ENCODE measurements at regions not wholly inside any gene's neighbourhood (a gene's known extent, or its start where the extent isn't known, plus 50 kb on each side); places are given as distances from the start of the nearest gene placed in this dataset.

DNA sequence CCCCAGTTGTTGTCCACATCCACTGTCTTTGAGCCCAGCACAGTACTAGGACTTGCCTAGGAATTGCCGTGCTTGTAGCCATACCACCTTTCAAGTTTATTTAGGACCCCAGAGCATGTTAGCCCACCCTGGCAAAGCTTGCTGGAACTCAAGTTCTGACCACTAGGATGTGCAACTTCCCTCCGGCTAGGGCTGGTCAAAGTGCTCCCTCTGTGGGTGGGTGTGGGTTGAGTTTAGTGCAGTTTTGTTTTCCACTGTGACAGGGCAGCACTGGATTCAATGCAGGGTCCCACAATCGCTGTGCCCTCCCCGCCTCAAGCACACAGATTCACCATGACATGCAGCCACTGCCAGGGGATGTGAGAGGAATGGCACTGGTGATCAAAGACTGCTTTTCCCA lies 96.0 kb downstream of the RASGEF1B start:
- Histone ChIP-seq H3K4me3 (ENCODE audit: low read length) (no peak overlapping the region), H3K9ac (ENCODE audit: low read length) (no peak overlapping the region), H3K4me1 (ENCODE audit: control insufficient read depth, insufficient read depth, low read length) (peaks cover 32% of the 10 kb centered on the region), H3K9me3 (ENCODE audit: control insufficient read depth, low read length) (no peaks in the 10 kb centered on the region), H3K27me3 (replicated peaks; ENCODE audit: control insufficient read depth, insufficient read depth, low read length) (no peaks in the 10 kb centered on the region), H3K36me3 (ENCODE audit: control insufficient read depth, insufficient read depth, low read length, severe bottlenecking) (no peaks in the 10 kb centered on the region)
- no peak for DNase-seq (ENCODE audit: low read depth)

DNA sequence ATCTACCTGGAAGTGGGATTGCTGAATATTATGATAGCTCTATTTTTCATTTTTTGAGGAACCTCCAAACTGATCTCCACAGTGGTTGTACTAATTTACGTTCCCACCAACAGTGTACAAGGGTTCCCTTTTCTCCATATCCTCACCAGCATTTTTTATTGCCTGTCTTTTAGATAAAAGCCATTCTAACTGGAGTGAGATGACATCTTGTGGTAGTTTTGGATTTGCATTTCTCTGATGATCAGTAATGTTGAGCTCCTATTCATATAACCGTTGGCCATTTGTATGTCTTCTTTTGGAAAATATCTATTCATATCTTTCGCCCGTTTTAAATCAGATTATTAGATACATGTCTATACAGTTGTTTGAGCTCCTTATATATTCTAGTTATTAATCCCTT lies 101.8 kb downstream of the RASGEF1B start:
- Histone ChIP-seq H3K4me1 (ENCODE audit: control insufficient read depth, insufficient read depth, low read length) (peaks cover 11% of the 10 kb centered on the region), H3K36me3 (ENCODE audit: control insufficient read depth, insufficient read depth, low read length, severe bottlenecking) (no peaks in the 10 kb centered on the region), H3K9me3 (ENCODE audit: control insufficient read depth, low read length) (no peaks in the 10 kb centered on the region), H3K27me3 (replicated peaks; ENCODE audit: control insufficient read depth, insufficient read depth, low read length) (no peaks in the 10 kb centered on the region), H3K9ac (ENCODE audit: low read length) (no peak overlapping the region), H3K4me3 (ENCODE audit: low read length) (no peak overlapping the region)
- DNase-seq (ENCODE audit: low read depth) = peak; percentile 34

DNA sequence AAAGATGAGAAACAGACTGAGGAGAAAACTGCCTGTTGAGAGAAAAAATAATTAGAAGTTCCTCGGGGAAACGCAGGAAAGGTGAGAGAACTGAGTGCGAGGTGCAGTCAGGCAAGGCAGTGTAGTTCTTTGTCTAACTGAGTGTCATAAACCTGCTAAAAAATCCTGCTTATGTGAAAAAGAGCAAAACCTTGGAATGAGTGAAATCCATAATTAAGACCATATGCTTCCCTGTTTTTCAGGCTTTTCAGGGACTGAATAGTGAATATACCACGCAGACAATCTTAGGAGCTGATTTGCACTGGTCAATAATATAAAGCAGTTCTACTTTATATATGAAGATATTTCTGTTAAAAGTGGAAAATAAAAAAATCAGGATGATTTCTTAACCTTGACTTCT lies 104.9 kb downstream of the RASGEF1B start:
- peak; percentile 55 for DNase-seq (ENCODE audit: low read depth)
- Histone ChIP-seq H3K4me1 (ENCODE audit: control insufficient read depth, insufficient read depth, low read length) (peaks cover 11% of the 10 kb centered on the region), H3K4me3 (ENCODE audit: low read length) (no peak overlapping the region), H3K9ac (ENCODE audit: low read length) (peak overlapping the region; percentile 5), H3K36me3 (ENCODE audit: control insufficient read depth, insufficient read depth, low read length, severe bottlenecking) (no peaks in the 10 kb centered on the region), H3K27me3 (replicated peaks; ENCODE audit: control insufficient read depth, insufficient read depth, low read length) (no peaks in the 10 kb centered on the region), H3K9me3 (ENCODE audit: control insufficient read depth, low read length) (no peaks in the 10 kb centered on the region)

DNA sequence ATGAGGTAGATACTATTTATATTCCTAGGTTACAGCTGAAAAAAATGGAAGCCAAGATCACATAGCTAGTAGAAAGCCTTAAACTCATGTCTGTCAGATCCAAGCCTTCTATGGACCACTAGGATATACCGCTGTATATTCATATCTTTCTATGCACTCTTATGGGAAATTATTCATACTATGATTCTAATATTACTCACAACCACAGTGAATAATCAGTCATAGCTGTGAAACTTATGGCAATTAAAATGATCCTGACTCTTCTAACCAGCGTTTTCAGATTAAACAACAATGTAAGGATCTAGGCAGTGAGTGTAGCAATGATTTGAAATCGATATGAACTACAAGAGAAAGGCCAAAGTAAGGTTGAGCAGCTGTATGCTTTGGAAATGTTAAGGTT lies 111.0 kb downstream of the RASGEF1B start:
- no peak for DNase-seq (ENCODE audit: low read depth)
- Histone ChIP-seq H3K27me3 (replicated peaks; ENCODE audit: control insufficient read depth, insufficient read depth, low read length) (no peaks in the 10 kb centered on the region), H3K9me3 (ENCODE audit: control insufficient read depth, low read length) (no peaks in the 10 kb centered on the region), H3K36me3 (ENCODE audit: control insufficient read depth, insufficient read depth, low read length, severe bottlenecking) (no peaks in the 10 kb centered on the region), H3K9ac (ENCODE audit: low read length) (no peak overlapping the region), H3K4me1 (ENCODE audit: control insufficient read depth, insufficient read depth, low read length) (peaks cover 11% of the 10 kb centered on the region), H3K4me3 (ENCODE audit: low read length) (no peak overlapping the region)

DNA sequence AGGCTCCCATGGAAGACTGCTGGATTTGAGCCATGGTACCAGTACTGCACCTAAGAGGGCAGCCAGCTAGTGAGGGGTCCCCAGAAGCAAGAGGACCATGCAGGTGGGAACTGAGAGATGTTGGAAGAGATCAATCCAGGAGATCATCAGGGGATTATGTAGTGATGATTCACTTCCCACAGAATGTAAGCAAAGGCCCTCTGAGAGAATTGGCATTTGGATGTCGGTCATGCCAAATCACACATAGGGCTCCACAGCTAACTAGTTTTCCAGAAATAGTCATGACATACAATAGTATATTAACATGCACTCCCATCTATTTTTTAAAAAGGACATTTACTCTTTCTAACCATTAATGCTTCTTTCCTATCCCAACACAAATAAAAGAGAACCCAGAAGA lies 112.5 kb downstream of the RASGEF1B start:
- Histone ChIP-seq H3K27me3 (replicated peaks; ENCODE audit: control insufficient read depth, insufficient read depth, low read length) (no peaks in the 10 kb centered on the region), H3K9me3 (ENCODE audit: control insufficient read depth, low read length) (no peaks in the 10 kb centered on the region), H3K9ac (ENCODE audit: low read length) (no peak overlapping the region), H3K4me3 (ENCODE audit: low read length) (no peak overlapping the region), H3K36me3 (ENCODE audit: control insufficient read depth, insufficient read depth, low read length, severe bottlenecking) (no peaks in the 10 kb centered on the region), H3K4me1 (ENCODE audit: control insufficient read depth, insufficient read depth, low read length) (peaks cover 11% of the 10 kb centered on the region)
- no peak for DNase-seq (ENCODE audit: low read depth)

DNA sequence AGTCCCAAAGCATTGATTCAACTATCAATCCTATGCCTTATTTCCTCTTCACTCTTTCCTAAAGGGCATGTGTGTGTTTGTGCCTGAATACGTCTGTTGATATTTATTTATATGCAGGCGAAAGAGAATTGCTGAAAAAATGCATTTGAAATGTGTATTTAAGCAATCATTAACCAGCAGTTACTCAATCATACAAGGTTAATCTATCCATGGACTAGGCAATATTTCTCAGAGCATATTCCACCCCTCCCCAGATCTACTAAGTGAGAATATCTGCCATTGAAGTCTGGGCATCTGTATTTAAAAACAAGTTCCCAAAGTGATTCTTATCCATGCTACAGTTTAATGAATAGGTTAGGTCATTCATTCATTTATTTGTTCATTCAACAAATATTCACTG lies 113.6 kb downstream of the RASGEF1B start:
- no peaks in the 10 kb centered on the region for H3K9me3 ChIP-seq (ENCODE audit: control insufficient read depth, low read length)
- no peak overlapping the region for H3K4me3 ChIP-seq (ENCODE audit: low read length)
- no peaks in the 10 kb centered on the region for H3K36me3 ChIP-seq (ENCODE audit: control insufficient read depth, insufficient read depth, low read length, severe bottlenecking)
- no peak for DNase-seq (ENCODE audit: low read depth)
- no peaks in the 10 kb centered on the region for H3K27me3 ChIP-seq (replicated peaks; ENCODE audit: control insufficient read depth, insufficient read depth, low read length)
- peaks cover 11% of the 10 kb centered on the region for H3K4me1 ChIP-seq (ENCODE audit: control insufficient read depth, insufficient read depth, low read length)
- H3K9ac ChIP-seq (ENCODE audit: low read length) = no peak overlapping the region

DNA sequence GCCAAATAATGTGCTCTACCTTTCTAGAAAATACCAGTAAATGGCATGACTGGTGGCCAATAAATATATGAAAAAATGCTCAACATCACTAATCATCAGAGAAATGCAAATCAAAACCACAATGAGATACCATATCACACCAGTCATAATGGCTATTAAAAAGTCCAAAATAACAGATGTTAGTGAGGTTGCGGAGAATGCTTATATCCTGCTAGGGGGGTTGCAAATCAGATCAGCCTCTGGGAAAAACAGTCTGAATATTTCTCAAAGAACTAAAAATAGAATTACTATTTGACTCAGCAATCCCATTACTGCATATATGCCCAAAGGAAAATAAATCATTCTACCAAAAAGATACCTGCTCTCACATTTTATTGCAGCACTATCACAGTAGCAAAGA lies 115.1 kb downstream of the RASGEF1B start:
- Histone ChIP-seq H3K9me3 (ENCODE audit: control insufficient read depth, low read length) (no peaks in the 10 kb centered on the region), H3K27me3 (replicated peaks; ENCODE audit: control insufficient read depth, insufficient read depth, low read length) (no peaks in the 10 kb centered on the region), H3K36me3 (ENCODE audit: control insufficient read depth, insufficient read depth, low read length, severe bottlenecking) (no peaks in the 10 kb centered on the region), H3K4me1 (ENCODE audit: control insufficient read depth, insufficient read depth, low read length) (peaks cover 24% of the 10 kb centered on the region), H3K4me3 (ENCODE audit: low read length) (no peak overlapping the region), H3K9ac (ENCODE audit: low read length) (no peak overlapping the region)
- no peak for DNase-seq (ENCODE audit: low read depth)

DNA sequence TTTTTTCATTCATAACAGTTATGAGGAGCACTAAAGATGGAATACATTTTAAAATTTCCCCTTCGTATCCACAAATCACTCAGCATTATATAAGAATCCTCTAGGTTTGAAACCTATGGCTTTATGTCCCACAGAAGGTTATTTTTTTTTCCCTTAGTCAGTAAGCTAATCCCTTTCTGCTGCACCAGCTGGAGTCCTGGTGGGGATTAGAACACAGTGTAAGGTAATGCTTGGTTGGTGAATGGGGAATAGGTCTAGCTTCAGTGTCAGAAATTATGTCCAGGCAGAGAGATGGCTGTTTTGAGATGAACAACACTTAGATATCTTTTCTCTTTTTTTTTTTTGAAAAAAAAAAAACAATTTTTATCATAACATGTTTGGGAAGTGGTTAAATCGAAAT lies 116.6 kb downstream of the RASGEF1B start:
- H3K9me3 ChIP-seq (ENCODE audit: control insufficient read depth, low read length) = no peaks in the 10 kb centered on the region
- H3K9ac ChIP-seq (ENCODE audit: low read length) = no peak overlapping the region
- H3K27me3 ChIP-seq (replicated peaks; ENCODE audit: control insufficient read depth, insufficient read depth, low read length) = no peaks in the 10 kb centered on the region
- H3K36me3 ChIP-seq (ENCODE audit: control insufficient read depth, insufficient read depth, low read length, severe bottlenecking) = no peaks in the 10 kb centered on the region
- DNase-seq (ENCODE audit: low read depth) = no peak
- H3K4me3 ChIP-seq (ENCODE audit: low read length) = no peak overlapping the region
- peaks cover 24% of the 10 kb centered on the region for H3K4me1 ChIP-seq (ENCODE audit: control insufficient read depth, insufficient read depth, low read length)

DNA sequence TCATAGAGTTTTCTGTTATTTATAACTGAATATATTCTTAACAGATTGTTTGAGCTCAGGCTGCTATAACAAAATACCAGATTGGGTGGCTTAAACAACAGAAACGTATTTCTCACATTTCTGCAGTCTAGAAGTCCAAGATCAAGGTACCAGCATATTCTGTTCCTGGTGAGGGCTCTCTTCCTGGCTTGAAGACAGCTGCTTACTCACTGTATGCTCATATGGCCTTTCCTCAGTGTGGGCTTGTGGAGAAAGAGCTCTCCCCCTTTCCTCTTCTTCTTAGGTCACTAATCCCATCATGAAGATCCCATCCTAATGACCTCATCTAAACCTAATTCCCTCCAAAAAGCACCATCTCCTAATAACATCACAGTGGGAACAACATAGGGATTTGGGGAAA lies 117.8 kb downstream of the RASGEF1B start:
- Histone ChIP-seq H3K4me3 (ENCODE audit: low read length) (no peak overlapping the region), H3K9me3 (ENCODE audit: control insufficient read depth, low read length) (no peaks in the 10 kb centered on the region), H3K4me1 (ENCODE audit: control insufficient read depth, insufficient read depth, low read length) (peaks cover 19% of the 10 kb centered on the region), H3K27me3 (replicated peaks; ENCODE audit: control insufficient read depth, insufficient read depth, low read length) (no peaks in the 10 kb centered on the region), H3K9ac (ENCODE audit: low read length) (no peak overlapping the region), H3K36me3 (ENCODE audit: control insufficient read depth, insufficient read depth, low read length, severe bottlenecking) (no peaks in the 10 kb centered on the region)
- DNase-seq (ENCODE audit: low read depth) = no peak

DNA sequence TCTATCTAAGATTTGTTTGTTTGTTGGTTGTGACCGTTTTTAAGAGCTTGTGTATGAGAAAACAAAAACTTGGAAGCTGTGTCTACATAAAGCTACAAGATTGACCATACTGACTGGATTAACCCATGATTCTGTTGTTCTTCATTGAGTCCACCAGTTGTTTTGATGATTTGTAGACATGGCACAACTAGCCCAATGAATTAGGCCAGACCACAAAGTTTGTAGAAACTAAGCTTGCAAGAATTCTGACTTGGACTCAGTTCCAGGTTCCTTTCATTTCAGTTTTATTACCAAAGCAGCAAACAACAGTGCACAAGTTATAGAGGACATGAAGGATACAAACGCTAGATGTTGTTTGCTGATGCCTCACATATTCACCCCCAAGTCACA lies 119.3 kb downstream of the RASGEF1B start:
- peaks cover 13% of the 10 kb centered on the region for H3K4me1 ChIP-seq (ENCODE audit: control insufficient read depth, insufficient read depth, low read length)
- H3K27me3 ChIP-seq (replicated peaks; ENCODE audit: control insufficient read depth, insufficient read depth, low read length) = no peaks in the 10 kb centered on the region
- H3K9ac ChIP-seq (ENCODE audit: low read length) = peak overlapping the region; percentile 15
- no peaks in the 10 kb centered on the region for H3K9me3 ChIP-seq (ENCODE audit: control insufficient read depth, low read length)
- H3K36me3 ChIP-seq (ENCODE audit: control insufficient read depth, insufficient read depth, low read length, severe bottlenecking) = no peaks in the 10 kb centered on the region
- H3K4me3 ChIP-seq (ENCODE audit: low read length) = peak overlapping the region; percentile 20
- peak; percentile 70 for DNase-seq (ENCODE audit: low read depth)

DNA sequence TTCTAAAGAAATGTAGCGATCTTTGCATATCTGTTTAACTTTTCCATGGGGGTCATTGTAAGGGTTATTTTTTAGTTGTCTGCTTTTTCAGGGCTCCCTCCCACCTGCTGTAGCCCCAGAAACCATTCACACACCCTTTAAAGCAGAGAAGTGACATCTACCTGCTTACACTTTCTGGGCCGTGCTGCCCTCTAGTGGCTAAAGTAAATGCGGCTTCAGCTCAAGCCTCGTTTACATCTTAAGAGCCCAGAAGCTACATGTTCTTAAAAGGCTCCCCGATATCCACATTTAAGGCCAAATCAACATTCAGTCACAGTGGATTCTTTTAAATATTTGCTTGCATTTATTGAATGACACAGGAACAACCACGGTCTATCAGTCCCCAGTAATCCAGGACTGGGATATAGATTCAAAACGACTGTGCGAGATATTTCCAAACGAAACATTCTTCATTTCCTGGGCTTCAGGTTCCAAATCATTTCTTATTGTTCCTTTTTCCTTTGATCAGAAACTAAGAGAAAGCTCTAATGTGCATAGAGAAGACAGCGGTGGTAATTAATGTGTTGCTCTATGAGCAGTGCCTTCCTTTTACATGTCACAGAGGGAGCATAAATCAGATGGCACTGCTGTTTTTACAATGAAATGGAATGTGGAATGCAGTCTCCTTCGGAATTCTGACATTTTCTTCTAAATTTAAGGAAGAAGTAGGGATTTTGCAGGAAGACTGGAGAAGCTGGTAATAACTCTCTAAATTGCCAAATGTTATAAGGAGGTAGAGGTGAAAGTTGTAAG lies 119.9 kb downstream of the RASGEF1B start:
- Histone ChIP-seq H3K36me3 (ENCODE audit: control insufficient read depth, insufficient read depth, low read length, severe bottlenecking) (no peaks in the 10 kb centered on the region), H3K9ac (ENCODE audit: low read length) (peak overlapping the region; percentile 15), H3K4me3 (ENCODE audit: low read length) (peak overlapping the region; percentile 20), H3K4me1 (ENCODE audit: control insufficient read depth, insufficient read depth, low read length) (peaks cover 13% of the 10 kb centered on the region), H3K27me3 (replicated peaks; ENCODE audit: control insufficient read depth, insufficient read depth, low read length) (no peaks in the 10 kb centered on the region), H3K9me3 (ENCODE audit: control insufficient read depth, low read length) (no peaks in the 10 kb centered on the region)
- peak; percentile 91 for DNase-seq (ENCODE audit: low read depth)

DNA sequence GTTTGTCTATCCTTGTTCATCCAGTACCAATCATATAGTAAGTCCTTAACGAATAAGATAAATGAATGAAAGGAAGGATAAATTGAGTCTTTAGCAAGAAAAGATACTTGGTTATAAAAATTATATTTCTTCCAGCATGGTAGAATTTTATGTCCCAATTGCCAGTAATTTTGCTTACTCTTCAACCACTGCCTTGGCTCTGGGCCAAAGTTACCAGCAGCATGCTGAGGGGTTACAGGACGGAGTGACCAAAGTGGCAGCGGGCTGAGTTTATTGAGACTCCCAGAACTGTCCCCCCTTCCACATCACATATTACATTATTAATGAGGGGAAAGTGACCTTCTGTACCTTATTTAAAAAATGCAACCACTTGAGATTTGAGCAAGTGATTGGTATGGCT lies 121.7 kb downstream of the RASGEF1B start:
- no peaks in the 10 kb centered on the region for H3K9me3 ChIP-seq (ENCODE audit: control insufficient read depth, low read length)
- no peak overlapping the region for H3K9ac ChIP-seq (ENCODE audit: low read length)
- H3K4me3 ChIP-seq (ENCODE audit: low read length) = no peak overlapping the region
- no peaks in the 10 kb centered on the region for H3K36me3 ChIP-seq (ENCODE audit: control insufficient read depth, insufficient read depth, low read length, severe bottlenecking)
- H3K4me1 ChIP-seq (ENCODE audit: control insufficient read depth, insufficient read depth, low read length) = peaks cover 13% of the 10 kb centered on the region
- H3K27me3 ChIP-seq (replicated peaks; ENCODE audit: control insufficient read depth, insufficient read depth, low read length) = no peaks in the 10 kb centered on the region
- DNase-seq (ENCODE audit: low read depth) = no peak

Measured in adipocyte (in vitro differentiated cells).